HEK293 (cell line): ENCODE measurements at regions not wholly inside any gene's neighbourhood (a gene's known extent, or its start where the extent isn't known, plus 50 kb on each side); places are given as distances from the start of the nearest gene placed in this dataset.

Experiments
- CTCF ChIA-PET: fragments of 350-600 bp; formaldehyde crosslinking; extraction: SDS; loops from one replicate; lab custom pipeline; 2021; ENCODE audit warnings: antibody characterized with exemption; lab: Yijun Ruan, JAX
- POLR2A ChIA-PET: fragments of 300-600 bp; formaldehyde crosslinking; extraction: SDS; loops from one replicate; lab custom pipeline; 2020; ENCODE audit warnings: antibody characterized with exemption, inconsistent platforms; lab: Yijun Ruan, JAX
- H3K27ac ChIP-seq: fragments of 200-500 bp; sonication (Bioruptor generic); 2 replicates; pipeline ENCODE4 v1.5.1; 2014; ENCODE audit warnings: low read depth, low read length, control low read depth, inconsistent platforms; ENCODE audit errors: extremely low read depth
- H3K36me3 ChIP-seq, 2 experiments: fragments of 200-500 bp in 1 of 2; sonication (Bioruptor generic) in 1 of 2; 1 replicate in 1 of 2; 2 replicates in 1 of 2; pipeline ENCODE4 v1.5.1; 2014 to 2017; ENCODE audit warnings: inconsistent platforms in 2 of 2, low read length in 2 of 2; ENCODE audit not compliant: control insufficient read depth in 2 of 2, insufficient read depth in 1 of 2
- H3K4me1 ChIP-seq: fragments of 200-500 bp; sonication (Bioruptor generic); 2 replicates; pipeline ENCODE4 v1.5.1; 2014; ENCODE audit warnings: mild to moderate bottlenecking, low read length, inconsistent platforms; ENCODE audit not compliant: control insufficient read depth, insufficient read depth
- H3K4me3 ChIP-seq: 2 replicates; pipeline ENCODE4 v1.5.1; 2011; ENCODE audit warnings: low read depth, mild to moderate bottlenecking, control low read depth, low read length, moderate library complexity
- H3K9me3 ChIP-seq: fragments of 200-500 bp; sonication (Bioruptor generic); 2 replicates; pipeline ENCODE4 v1.5.1; 2014; ENCODE audit warnings: low read depth, low read length, inconsistent platforms; ENCODE audit not compliant: control insufficient read depth, insufficient read depth
- GLIS1 ChIP-seq: fragments of 450-650 bp; formaldehyde crosslinking; IDR thresholded peaks from 2 replicates; pipeline ENCODE4 v1.5.1; 2016; ENCODE audit warnings: missing biosample characterization, missing genetic modification characterization
- REST ChIP-seq: fragments of 450-650 bp; formaldehyde crosslinking; IDR thresholded peaks from 2 replicates; pipeline ENCODE4 v1.5.1; 2016; ENCODE audit warnings: missing biosample characterization, missing genetic modification characterization
- SP7 ChIP-seq: fragments of 450-650 bp; formaldehyde crosslinking; IDR thresholded peaks from 2 replicates; pipeline ENCODE4 v1.5.1; 2016; ENCODE audit warnings: missing biosample characterization, missing genetic modification characterization
- ZBTB21 ChIP-seq: fragments of 450-650 bp; formaldehyde crosslinking; IDR thresholded peaks from 2 replicates; pipeline ENCODE4 v1.5.1; 2017; ENCODE audit warnings: missing biosample characterization, missing genetic modification characterization
- ZIC2 ChIP-seq: fragments of 450-650 bp; formaldehyde crosslinking; IDR thresholded peaks from 2 replicates; pipeline ENCODE4 v1.5.1; 2016; ENCODE audit warnings: missing biosample characterization, missing genetic modification characterization
- ZNF266 ChIP-seq: fragments of 450-650 bp; formaldehyde crosslinking; IDR thresholded peaks from 2 replicates; pipeline ENCODE4 v1.5.1; 2016; ENCODE audit warnings: missing biosample characterization, missing genetic modification characterization, low read depth
- ZNF324 ChIP-seq: fragments of 450-650 bp; formaldehyde crosslinking; IDR thresholded peaks from 2 replicates; pipeline ENCODE4 v1.5.1; 2016; ENCODE audit warnings: missing biosample characterization, missing genetic modification characterization
- ZNF394 ChIP-seq: fragments of 450-650 bp; formaldehyde crosslinking; IDR thresholded peaks from 2 replicates; pipeline ENCODE4 v1.5.1; 2016; ENCODE audit warnings: missing biosample characterization, missing genetic modification characterization, mild to moderate bottlenecking, moderate library complexity, borderline replicate concordance
- ZNF398 ChIP-seq: fragments of 450-650 bp; formaldehyde crosslinking; IDR thresholded peaks from 2 replicates; pipeline ENCODE4 v1.5.1; 2017; ENCODE audit warnings: missing biosample characterization, missing genetic modification characterization
- ZNF518A ChIP-seq: fragments of 450-650 bp; formaldehyde crosslinking; conservative IDR thresholded peaks from 2 replicates; pipeline ENCODE4 v1.5.1; 2016; ENCODE audit warnings: low read depth, missing biosample characterization, missing genetic modification characterization
- ZNF785 ChIP-seq: fragments of 450-650 bp; formaldehyde crosslinking; IDR thresholded peaks from 2 replicates; pipeline ENCODE4 v1.5.1; 2016; ENCODE audit warnings: missing biosample characterization, missing genetic modification characterization
- TF ChIP-seq, protein P1 (sequence below): fragments of 450-650 bp; formaldehyde crosslinking; IDR thresholded peaks from 2 replicates; pipeline ENCODE4 v1.5.1; 2016; ENCODE audit warnings: missing biosample characterization, missing genetic modification characterization
- TF ChIP-seq, protein P2 (sequence below): fragments of 450-650 bp; formaldehyde crosslinking; IDR thresholded peaks from 2 replicates; pipeline ENCODE4 v1.5.1; 2016; ENCODE audit warnings: missing biosample characterization, missing genetic modification characterization, low read depth
- TF ChIP-seq, protein P3 (sequence below): fragments of 450-650 bp; formaldehyde crosslinking; conservative IDR thresholded peaks from 2 replicates; pipeline ENCODE4 v1.5.1; 2016; ENCODE audit warnings: low read depth, missing biosample characterization, missing genetic modification characterization
- TF ChIP-seq, protein P4 (sequence below): fragments of 450-650 bp; formaldehyde crosslinking; IDR thresholded peaks from 2 replicates; pipeline ENCODE4 v1.5.1; 2016; ENCODE audit warnings: missing biosample characterization, missing genetic modification characterization

GRCh38 chr2:142222715-142223114 lies 91.9 kb upstream of the LRP1B start:
- POLR2A ChIA-PET, result no interaction called here
- CTCF ChIA-PET, result no interaction called here
- TF ChIP-seq ZNF785 (no peak), SP7 (peak; percentile 58; the same call in 1 of the 2 replicates)
- no peaks in the 10 kb centered on the region for H3K36me3 ChIP-seq
- H3K4me1 ChIP-seq, result no peaks in the 10 kb centered on the region; the same call in 1 of the 2 replicates
- no peak overlapping the region for H3K27ac ChIP-seq
- no peak overlapping the region for H3K4me3 ChIP-seq
- no peaks in the 10 kb centered on the region for H3K9me3 ChIP-seq

DNA sequence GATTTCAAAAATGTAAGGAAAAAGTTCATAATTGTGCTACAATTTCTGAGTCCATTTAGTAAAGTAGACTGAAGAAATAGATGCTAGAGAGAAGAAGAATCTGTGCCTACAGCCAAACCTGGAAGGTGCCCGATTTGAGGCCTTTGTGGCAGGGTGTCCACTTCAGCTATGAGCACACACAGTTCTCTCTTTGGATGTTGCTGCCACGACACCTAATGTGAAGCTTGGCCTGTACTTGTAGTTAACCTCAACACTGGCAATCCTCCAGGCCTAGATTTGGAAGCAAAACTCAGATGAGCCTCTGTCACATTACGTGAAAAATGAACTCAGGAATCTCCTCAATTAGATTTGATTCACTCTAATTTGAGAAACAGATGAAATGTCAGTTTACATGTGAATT lies 90.1 kb upstream of the LRP1B start:
- H3K36me3 ChIP-seq, result no peaks in the 10 kb centered on the region
- ChIA-PET POLR2A (no interaction called here), CTCF (interaction anchor here (1.0 kb wide), 1 partner anchor 20 kb away, joined by 3 read pairs; no protein-coding TSS in a partner anchor)
- H3K4me3 ChIP-seq, result no peak overlapping the region
- H3K9me3 ChIP-seq, result no peaks in the 10 kb centered on the region
- no peak overlapping the region for H3K27ac ChIP-seq
- no peaks in the 10 kb centered on the region; the same call in 1 of the 2 replicates for H3K4me1 ChIP-seq
- TF ChIP-seq, protein P1, sequence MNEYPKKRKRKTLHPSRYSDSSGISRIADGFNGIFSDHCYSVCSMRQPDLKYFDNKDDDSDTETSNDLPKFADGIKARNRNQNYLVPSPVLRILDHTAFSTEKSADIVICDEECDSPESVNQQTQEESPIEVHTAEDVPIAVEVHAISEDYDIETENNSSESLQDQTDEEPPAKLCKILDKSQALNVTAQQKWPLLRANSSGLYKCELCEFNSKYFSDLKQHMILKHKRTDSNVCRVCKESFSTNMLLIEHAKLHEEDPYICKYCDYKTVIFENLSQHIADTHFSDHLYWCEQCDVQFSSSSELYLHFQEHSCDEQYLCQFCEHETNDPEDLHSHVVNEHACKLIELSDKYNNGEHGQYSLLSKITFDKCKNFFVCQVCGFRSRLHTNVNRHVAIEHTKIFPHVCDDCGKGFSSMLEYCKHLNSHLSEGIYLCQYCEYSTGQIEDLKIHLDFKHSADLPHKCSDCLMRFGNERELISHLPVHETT (tag by site-specific recombination), result no peak
- TF ChIP-seq ZNF518A (tag by site-specific recombination) (no peak), ZBTB21 (tag by site-specific recombination) (no peak), ZNF266 (tag by site-specific recombination) (no peak), ZNF394 (tag by site-specific recombination) (no peak), GLIS1 (tag by site-specific recombination) (no peak), ZNF324 (tag by site-specific recombination) (no peak), ZNF398 (no peak), REST (tag by site-specific recombination) (no peak), ZIC2 (no peak)
- TF ChIP-seq, protein P2, sequence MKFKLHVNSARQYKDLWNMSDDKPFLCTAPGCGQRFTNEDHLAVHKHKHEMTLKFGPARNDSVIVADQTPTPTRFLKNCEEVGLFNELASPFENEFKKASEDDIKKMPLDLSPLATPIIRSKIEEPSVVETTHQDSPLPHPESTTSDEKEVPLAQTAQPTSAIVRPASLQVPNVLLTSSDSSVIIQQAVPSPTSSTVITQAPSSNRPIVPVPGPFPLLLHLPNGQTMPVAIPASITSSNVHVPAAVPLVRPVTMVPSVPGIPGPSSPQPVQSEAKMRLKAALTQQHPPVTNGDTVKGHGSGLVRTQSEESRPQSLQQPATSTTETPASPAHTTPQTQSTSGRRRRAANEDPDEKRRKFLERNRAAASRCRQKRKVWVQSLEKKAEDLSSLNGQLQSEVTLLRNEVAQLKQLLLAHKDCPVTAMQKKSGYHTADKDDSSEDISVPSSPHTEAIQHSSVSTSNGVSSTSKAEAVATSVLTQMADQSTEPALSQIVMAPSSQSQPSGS (tag by site-specific recombination), result no peak
- TF ChIP-seq, protein P3, sequence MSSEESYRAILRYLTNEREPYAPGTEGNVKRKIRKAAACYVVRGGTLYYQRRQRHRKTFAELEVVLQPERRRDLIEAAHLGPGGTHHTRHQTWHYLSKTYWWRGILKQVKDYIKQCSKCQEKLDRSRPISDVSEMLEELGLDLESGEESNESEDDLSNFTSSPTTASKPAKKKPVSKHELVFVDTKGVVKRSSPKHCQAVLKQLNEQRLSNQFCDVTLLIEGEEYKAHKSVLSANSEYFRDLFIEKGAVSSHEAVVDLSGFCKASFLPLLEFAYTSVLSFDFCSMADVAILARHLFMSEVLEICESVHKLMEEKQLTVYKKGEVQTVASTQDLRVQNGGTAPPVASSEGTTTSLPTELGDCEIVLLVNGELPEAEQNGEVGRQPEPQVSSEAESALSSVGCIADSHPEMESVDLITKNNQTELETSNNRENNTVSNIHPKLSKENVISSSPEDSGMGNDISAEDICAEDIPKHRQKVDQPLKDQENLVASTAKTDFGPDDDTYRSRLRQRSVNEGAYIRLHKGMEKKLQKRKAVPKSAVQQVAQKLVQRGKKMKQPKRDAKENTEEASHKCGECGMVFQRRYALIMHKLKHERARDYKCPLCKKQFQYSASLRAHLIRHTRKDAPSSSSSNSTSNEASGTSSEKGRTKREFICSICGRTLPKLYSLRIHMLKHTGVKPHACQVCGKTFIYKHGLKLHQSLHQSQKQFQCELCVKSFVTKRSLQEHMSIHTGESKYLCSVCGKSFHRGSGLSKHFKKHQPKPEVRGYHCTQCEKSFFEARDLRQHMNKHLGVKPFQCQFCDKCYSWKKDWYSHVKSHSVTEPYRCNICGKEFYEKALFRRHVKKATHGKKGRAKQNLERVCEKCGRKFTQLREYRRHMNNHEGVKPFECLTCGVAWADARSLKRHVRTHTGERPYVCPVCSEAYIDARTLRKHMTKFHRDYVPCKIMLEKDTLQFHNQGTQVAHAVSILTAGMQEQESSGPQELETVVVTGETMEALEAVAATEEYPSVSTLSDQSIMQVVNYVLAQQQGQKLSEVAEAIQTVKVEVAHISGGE, result no peak
- TF ChIP-seq, protein P4, sequence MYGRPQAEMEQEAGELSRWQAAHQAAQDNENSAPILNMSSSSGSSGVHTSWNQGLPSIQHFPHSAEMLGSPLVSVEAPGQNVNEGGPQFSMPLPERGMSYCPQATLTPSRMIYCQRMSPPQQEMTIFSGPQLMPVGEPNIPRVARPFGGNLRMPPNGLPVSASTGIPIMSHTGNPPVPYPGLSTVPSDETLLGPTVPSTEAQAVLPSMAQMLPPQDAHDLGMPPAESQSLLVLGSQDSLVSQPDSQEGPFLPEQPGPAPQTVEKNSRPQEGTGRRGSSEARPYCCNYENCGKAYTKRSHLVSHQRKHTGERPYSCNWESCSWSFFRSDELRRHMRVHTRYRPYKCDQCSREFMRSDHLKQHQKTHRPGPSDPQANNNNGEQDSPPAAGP (tag by site-specific recombination), result no peak
